ENCODE measurements at regions not wholly inside any gene's neighbourhood (a gene's known extent, or its start where the extent isn't known, plus 50 kb on each side); places are given as distances from the start of the nearest gene placed in this dataset.

- no peak for TF ChIP-seq SPI1 (IDR thresholded peaks at IDR 0.05; ENCODE audit: low read depth, low read length)
- TF ChIP-seq POLR2A (IDR thresholded peaks at IDR 0.05; ENCODE audit: low read depth, low read length): no peak
- no peak for TF ChIP-seq POLR2AphosphoS5 (IDR thresholded peaks at IDR 0.05; ENCODE audit: low read depth, low read length)
- no peak for TF ChIP-seq POU2F2 (IDR thresholded peaks at IDR 0.05; ENCODE audit: low read depth, low read length)
- TF ChIP-seq TAF1 (IDR thresholded peaks at IDR 0.05; ENCODE audit: low read depth, low read length): no peak
Measured at GRCh38 chr3:72694398-72694797, 153.8 kb downstream of the SHQ1 start.

Measured in GM12891 (cell line).